K562 (cell line): ENCODE measurements at regions not wholly inside any gene's neighbourhood (a gene's known extent, or its start where the extent isn't known, plus 50 kb on each side); places are given as distances from the start of the nearest gene placed in this dataset.
A peak's percentile ranks its signal among the peaks of the same experiment; 100 is the strongest.

Experiments used
- ATAC-seq: fragments of 200-7000 bp; cut with Tn5 transposase; 3 replicates; pipeline ENCODE4 v1.9.1; 2020; ENCODE audit warnings: moderate library complexity
- BruUV-seq: library from RNA; stranded (reverse); fragments of 400-500 nt; replicated peaks from 2 replicates; lab custom pipeline; 2021; lab: Mats Ljungman, UMichigan
- CTCF ChIA-PET: fragments of 300-600 bp; formaldehyde crosslinking; extraction: SDS; loops from one replicate; lab custom pipeline; 2021; ENCODE audit warnings: low intra/inter-chr PET ratio; lab: Yijun Ruan, JAX
- POLR2A ChIA-PET: fragments of 300-600, 350-650 bp; sonication (Branson Sonifier 250); formaldehyde crosslinking; extraction: SDS; loops from one replicate; lab custom pipeline; 2021; ENCODE audit warnings: antibody characterized with exemption, inconsistent platforms; lab: Yijun Ruan, JAX
- DNase-seq, 4 experiments: peaks; one replicate each; pipeline versions ENCODE4 v3.0.0 to v3.0.0-alpha.2; 2011 to 2018; ENCODE audit warnings: low spot score in 3 of 4, mixed read lengths in 3 of 4; ENCODE audit errors: extremely low read depth in 1 of 4
- FAIRE-seq: peaks from 2 replicates; lab custom pipeline; 2011; peaks lifted over from hg19 to GRCh38; lab: Jason Lieb, UNC
- H2AFZ ChIP-seq: 2 replicates; pipeline ENCODE4 v1.6.0; 2011; ENCODE audit warnings: low read depth, low read length, control low read depth, inconsistent platforms
- H3K27ac ChIP-seq: fragments of 200-600 bp; 3 replicates; pipeline ENCODE4 v1.8.0; 2011; ENCODE audit warnings: low read depth, mild to moderate bottlenecking, control low read depth, inconsistent platforms, low read length, moderate library complexity, mixed read lengths; ENCODE audit errors: extremely low read depth
- H3K27me3 ChIP-seq, 2 experiments: fragments of 300-600 bp in 1 of 2; 2 replicates in 1 of 2; 3 replicates in 1 of 2; pipeline versions ENCODE4 v1.6.0 to v1.8.0; 2011; ENCODE audit warnings: inconsistent platforms in 2 of 2, low read length in 2 of 2, mild to moderate bottlenecking in 1 of 2, mixed read lengths in 1 of 2, moderate library complexity in 1 of 2; ENCODE audit not compliant: control insufficient read depth in 2 of 2, insufficient read depth in 2 of 2
- H3K36me3 ChIP-seq: fragments of 300-600 bp; 3 replicates; pipeline ENCODE4 v1.8.0; 2011; ENCODE audit warnings: mild to moderate bottlenecking, low read length, inconsistent platforms; ENCODE audit not compliant: control insufficient read depth, insufficient read depth
- H3K4me1 ChIP-seq, 2 experiments: fragments of 200-600 bp in 1 of 2; replicated peaks in 1 of 2; 2 replicates in 1 of 2; 3 replicates in 1 of 2; pipeline versions ENCODE4 v1.5.1 to v1.8.0; 2011; ENCODE audit warnings: inconsistent platforms in 2 of 2, low read length in 2 of 2, mild to moderate bottlenecking in 1 of 2, mixed read lengths in 1 of 2, moderate library complexity in 1 of 2; ENCODE audit not compliant: control insufficient read depth in 2 of 2, insufficient read depth in 2 of 2
- H3K4me2 ChIP-seq: 2 replicates; pipeline ENCODE4 v1.6.1; 2011; ENCODE audit warnings: low read length, control low read depth, inconsistent platforms, mixed read lengths; ENCODE audit not compliant: insufficient read depth
- H3K4me3 ChIP-seq: fragments of 200-600 bp; sonication (generic), shearing (Covaris generic); 2 replicates; pipeline ENCODE4 v1.5.1; 2016; ENCODE audit warnings: control low read depth, inconsistent platforms
- H3K79me2 ChIP-seq: fragments of 200-600 bp; 3 replicates; pipeline ENCODE4 v1.8.0; 2011; ENCODE audit warnings: low read length, inconsistent platforms; ENCODE audit not compliant: control insufficient read depth, insufficient read depth
- H3K9ac ChIP-seq, 2 experiments: 2 replicates each; pipeline versions ENCODE4 v1.6.0 to v1.6.1; 2011; ENCODE audit warnings: low read depth in 2 of 2, low read length in 2 of 2, control low read depth in 1 of 2, inconsistent platforms in 1 of 2, mild to moderate bottlenecking in 1 of 2, mixed read lengths in 1 of 2; ENCODE audit not compliant: insufficient read depth in 1 of 2
- H3K9me1 ChIP-seq: one replicate; pipeline ENCODE4 v1.6.0; 2011; ENCODE audit warnings: inconsistent platforms, mild to moderate bottlenecking, low read length, moderate library complexity; ENCODE audit not compliant: control insufficient read depth, insufficient read depth
- H3K9me3 ChIP-seq: replicated peaks from 2 replicates; pipeline ENCODE4 v1.5.1; 2011; ENCODE audit warnings: low read depth, low read length, inconsistent platforms; ENCODE audit not compliant: control insufficient read depth, insufficient read depth
- H4K20me1 ChIP-seq: replicated peaks from 2 replicates; pipeline ENCODE4 v1.6.1; 2011; ENCODE audit warnings: low read length, inconsistent platforms, mixed read lengths; ENCODE audit not compliant: control insufficient read depth, insufficient read depth
- ARNT ChIP-seq, 2 experiments: fragments of 450-650 bp; IDR thresholded peaks; 2 replicates each; pipeline ENCODE4 v1.6.1; 2016; ENCODE audit warnings: mild to moderate bottlenecking in 1 of 2
- DACH1 ChIP-seq: fragments of 450-650 bp; IDR thresholded peaks from 2 replicates; pipeline ENCODE4 v1.6.1; 2018; ENCODE audit not compliant: partially characterized antibody
- EP400 ChIP-seq: fragments of 450-650 bp; IDR thresholded peaks from 2 replicates; pipeline ENCODE4 v1.6.1; 2017; ENCODE audit warnings: antibody characterized with exemption, mild to moderate bottlenecking, moderate library complexity
- HEY1 ChIP-seq: fragments of 250-450 bp; sonication (Bioruptor Pico); IDR thresholded peaks from 2 replicates; pipeline ENCODE4 v1.5.0; 2020; ENCODE audit warnings: mild to moderate bottlenecking, moderate library complexity, borderline replicate concordance
- RHOXF2B ChIP-seq: fragments of 250-450 bp; sonication (Bioruptor Pico); conservative IDR thresholded peaks from 2 replicates; pipeline ENCODE4 v1.5.1; 2021
- SMAD1 ChIP-seq: fragments of 150-350 bp; IDR thresholded peaks from 2 replicates; pipeline ENCODE4 v1.6.1; 2014; ENCODE audit warnings: low read length, low read depth; ENCODE audit not compliant: partially characterized antibody
- TFAM ChIP-seq: fragments of 250-450 bp; sonication (Bioruptor Pico); conservative IDR thresholded peaks from 2 replicates; pipeline ENCODE4 v1.5.0; 2021; ENCODE audit warnings: mild to moderate bottlenecking, moderate library complexity
- ZNF785 ChIP-seq: fragments of 250-450 bp; sonication (Bioruptor Pico); IDR thresholded peaks from 2 replicates; pipeline ENCODE4 v1.4.0; 2020; ENCODE audit warnings: mild to moderate bottlenecking
- WGBS: fragments of 100-300 bp; shearing (Covaris generic); methylation state at CpG from one replicate; pipeline ENCODE4 v1.1.6; 2016; ENCODE audit warnings: low coverage, mixed read lengths; ENCODE audit not compliant: insufficient coverage; ENCODE audit errors: missing lambda C conversion rate; 5-methylcytosine and 5-hydroxymethylcytosine counted together
- in situ Hi-C: fragments of 300-500 bp; cut with MboI; formaldehyde crosslinking; loops from 4 replicates; pipeline ENCODE4 v1.15.0; 2018; ENCODE audit warnings: inconsistent platforms, mixed read lengths
- intact Hi-C: fragments of 100-400 bp; cut with micrococcal nuclease; formaldehyde crosslinking; loops from 2 replicates; pipeline ENCODE4 v1.14.2; 2022
- TF ChIP-seq, protein P1 (sequence below): fragments of 450-650 bp; formaldehyde crosslinking; IDR thresholded peaks from 2 replicates; pipeline ENCODE4 v1.4.0; 2020; ENCODE audit warnings: mild to moderate bottlenecking, moderate library complexity
- TF ChIP-seq, protein P2 (sequence below): sonication (generic); IDR thresholded peaks from 2 replicates; pipeline ENCODE4 v1.6.1; 2016

DNA sequence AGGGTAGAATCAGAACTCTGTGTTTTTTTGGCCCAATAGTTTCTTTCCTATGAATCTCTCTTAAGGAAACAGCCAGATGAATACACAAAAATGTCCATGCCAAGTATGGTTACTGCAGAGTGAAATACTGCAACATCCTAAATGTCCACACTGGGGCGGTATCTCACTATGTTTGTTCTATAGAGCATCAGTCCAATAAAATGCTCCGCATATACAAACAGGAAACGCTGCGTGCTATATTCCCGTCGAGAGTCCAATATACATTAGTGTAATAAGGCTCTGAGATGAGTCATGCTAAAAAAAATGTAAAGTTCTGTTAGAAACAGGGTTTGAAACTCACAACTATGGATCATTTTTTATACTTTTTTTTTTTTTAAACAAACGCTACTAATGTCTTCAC lies 72.9 kb upstream of the ENOX2 start (continued):
- no peak for TF ChIP-seq EP400
- TF ChIP-seq, protein P1, sequence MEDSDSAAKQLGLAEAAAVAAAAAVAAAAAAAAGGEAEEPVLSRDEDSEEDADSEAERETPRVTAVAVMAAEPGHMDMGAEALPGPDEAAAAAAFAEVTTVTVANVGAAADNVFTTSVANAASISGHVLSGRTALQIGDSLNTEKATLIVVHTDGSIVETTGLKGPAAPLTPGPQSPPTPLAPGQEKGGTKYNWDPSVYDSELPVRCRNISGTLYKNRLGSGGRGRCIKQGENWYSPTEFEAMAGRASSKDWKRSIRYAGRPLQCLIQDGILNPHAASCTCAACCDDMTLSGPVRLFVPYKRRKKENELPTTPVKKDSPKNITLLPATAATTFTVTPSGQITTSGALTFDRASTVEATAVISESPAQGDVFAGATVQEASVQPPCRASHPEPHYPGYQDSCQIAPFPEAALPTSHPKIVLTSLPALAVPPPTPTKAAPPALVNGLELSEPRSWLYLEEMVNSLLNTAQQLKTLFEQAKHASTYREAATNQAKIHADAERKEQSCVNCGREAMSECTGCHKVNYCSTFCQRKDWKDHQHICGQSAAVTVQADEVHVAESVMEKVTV (CRISPR knock-in tag) = peak; percentile 51

DNA sequence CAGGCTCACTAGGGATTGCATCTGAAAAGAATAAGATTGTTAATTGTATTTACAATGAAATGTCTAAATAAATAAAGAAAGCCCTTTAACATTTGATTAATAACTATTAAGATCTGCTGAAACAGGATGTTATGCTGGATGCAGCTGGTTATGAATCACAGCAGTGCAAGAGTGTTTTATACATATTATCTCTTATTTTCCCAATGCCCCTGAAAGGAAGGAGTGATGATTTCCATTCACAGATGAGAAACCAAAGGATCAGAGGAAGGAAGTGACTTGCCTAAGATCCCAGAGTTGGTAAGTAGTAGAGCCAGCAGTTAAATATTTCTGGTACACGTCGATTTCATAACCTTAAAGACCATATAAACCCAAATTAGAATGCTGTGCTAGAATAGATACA lies 76.3 kb upstream of the ARHGAP36 start:
- Histone ChIP-seq H3K36me3 (no peaks in the 10 kb centered on the region), H3K9ac (no peak overlapping the region), H4K20me1 (no peaks in the 10 kb centered on the region; the same call in 1 of the 2 replicates), H3K4me3 (no peak overlapping the region), H3K9me1 (no peaks in the 10 kb centered on the region), H3K9me3 (no peaks in the 10 kb centered on the region), H2AFZ (no peak overlapping the region), H3K27ac (no peak overlapping the region), H3K79me2 (no peaks in the 10 kb centered on the region), H3K4me2 (no peak overlapping the region), H3K27me3 (no peaks in the 10 kb centered on the region), H3K4me1 (no peaks in the 10 kb centered on the region; a peak in 1 of 5 replicates)
- intact Hi-C loops (no loop called here), in situ Hi-C loops (no loop called here)
- 0% methylated on average over 2 of the region's 2 CpGs for WGBS
- TF ChIP-seq ARNT (IDR thresholded peaks at IDR 0.05) = no peak
- TF ChIP-seq RHOXF2B = no peak
- no peak for TF ChIP-seq ZNF785
- TF ChIP-seq TFAM (CRISPR knock-in tag) = no peak
- TF ChIP-seq, protein P2, sequence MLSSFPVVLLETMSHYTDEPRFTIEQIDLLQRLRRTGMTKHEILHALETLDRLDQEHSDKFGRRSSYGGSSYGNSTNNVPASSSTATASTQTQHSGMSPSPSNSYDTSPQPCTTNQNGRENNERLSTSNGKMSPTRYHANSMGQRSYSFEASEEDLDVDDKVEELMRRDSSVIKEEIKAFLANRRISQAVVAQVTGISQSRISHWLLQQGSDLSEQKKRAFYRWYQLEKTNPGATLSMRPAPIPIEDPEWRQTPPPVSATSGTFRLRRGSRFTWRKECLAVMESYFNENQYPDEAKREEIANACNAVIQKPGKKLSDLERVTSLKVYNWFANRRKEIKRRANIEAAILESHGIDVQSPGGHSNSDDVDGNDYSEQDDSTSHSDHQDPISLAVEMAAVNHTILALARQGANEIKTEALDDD = no peak
- no peak for TF ChIP-seq SMAD1
- TF ChIP-seq DACH1 = no peak
- TF ChIP-seq HEY1 (CRISPR knock-in tag) = no peak
- POLR2A ChIA-PET = no interaction called here
- CTCF ChIA-PET = no interaction called here
- FAIRE-seq (no peak), DNase-seq (no peak), ATAC-seq (no peak)
- no TSS peak for BruUV-seq
